Loucy (cell line): ENCODE measurements at regions not wholly inside any gene's neighbourhood (a gene's known extent, or its start where the extent isn't known, plus 50 kb on each side); places are given as distances from the start of the nearest gene placed in this dataset.

Source experiments
- H2AFZ ChIP-seq: fragments of 200-600 bp; sonication (generic); 2 replicates; pipeline ENCODE4 v1.6.0; 2016; ENCODE audit warnings: antibody characterized with exemption, mild to moderate bottlenecking, low read length, moderate library complexity
- H3F3A ChIP-seq: fragments of 200-600 bp; 2 replicates; pipeline ENCODE4 v1.6.0; 2016; ENCODE audit warnings: antibody characterized with exemption, low read depth, mild to moderate bottlenecking
- H3K27me3 ChIP-seq: fragments of 200-600 bp; sonication (generic); 2 replicates; pipeline ENCODE4 v1.6.1; 2014; ENCODE audit warnings: low read length, mild to moderate bottlenecking; ENCODE audit not compliant: insufficient read depth, poor library complexity, severe bottlenecking
- H3K36me3 ChIP-seq: fragments of 200-600 bp; sonication (generic); 2 replicates; pipeline ENCODE4 v1.6.1; 2016; ENCODE audit warnings: low read length; ENCODE audit not compliant: insufficient read depth
- H3K4me1 ChIP-seq: fragments of 200-600 bp; sonication (generic); 2 replicates; pipeline ENCODE4 v1.5.1; 2014; ENCODE audit warnings: low read length, mild to moderate bottlenecking; ENCODE audit not compliant: insufficient read depth, poor library complexity, severe bottlenecking
- H3K4me2 ChIP-seq: fragments of 200-600 bp; sonication (generic); 2 replicates; pipeline ENCODE4 v1.6.0; 2014; ENCODE audit warnings: antibody characterized with exemption, low read length, low read depth, mild to moderate bottlenecking; ENCODE audit not compliant: poor library complexity, severe bottlenecking
- H3K4me3 ChIP-seq: fragments of 200-600 bp; sonication (generic); 2 replicates; pipeline ENCODE4 v1.5.1; 2014; ENCODE audit warnings: low read length, mild to moderate bottlenecking, mixed read lengths; ENCODE audit not compliant: poor library complexity, severe bottlenecking
- H3K79me2 ChIP-seq: fragments of 200-600 bp; sonication (generic); 2 replicates; pipeline ENCODE4 v1.6.1; 2014; ENCODE audit warnings: low read length; ENCODE audit not compliant: insufficient read depth
- H3K9ac ChIP-seq: fragments of 200-600 bp; sonication (generic); 2 replicates; pipeline ENCODE4 v1.6.0; 2014; ENCODE audit warnings: mild to moderate bottlenecking, low read depth, low read length, moderate library complexity; ENCODE audit not compliant: poor library complexity, severe bottlenecking
- H3K9me2 ChIP-seq: fragments of 200-600 bp; sonication (generic); replicated peaks from 2 replicates; pipeline ENCODE4 v1.6.1; 2016; ENCODE audit warnings: low read depth, low read length, mixed read lengths
- H3K9me3 ChIP-seq: fragments of 200-600 bp; sonication (generic); 2 replicates; pipeline ENCODE4 v1.6.1; 2014; ENCODE audit warnings: mild to moderate bottlenecking, antibody characterized with exemption, low read length, low read depth; ENCODE audit not compliant: insufficient read depth
- H4K20me1 ChIP-seq: fragments of 200-600 bp; sonication (generic); 2 replicates; pipeline ENCODE4 v1.6.0; 2014; ENCODE audit warnings: antibody characterized with exemption, low read length, mild to moderate bottlenecking; ENCODE audit not compliant: insufficient read depth, poor library complexity, severe bottlenecking
- CTCF ChIP-seq: fragments of 200-600 bp; sonication (generic); conservative IDR thresholded peaks from 2 replicates; pipeline ENCODE4 v1.5.1; 2014; ENCODE audit warnings: mild to moderate bottlenecking, antibody characterized with exemption, low read length
- EZH2phosphoT487 ChIP-seq: fragments of 200-600 bp; IDR thresholded peaks from 2 replicates; pipeline ENCODE4 v1.6.1; 2018; ENCODE audit warnings: antibody characterized with exemption, mild to moderate bottlenecking, moderate library complexity, borderline replicate concordance

GRCh38 chr3:150256318-150256717 is 151.8 kb upstream of the TSC22D2 start:
- H3K4me1 ChIP-seq: peaks cover 13% of the 10 kb centered on the region
- H3K79me2 ChIP-seq: no peaks in the 10 kb centered on the region
- no peaks in the 10 kb centered on the region for H3K27me3 ChIP-seq
- H3K4me2 ChIP-seq: no peak overlapping the region
- H3K9ac ChIP-seq: no peak overlapping the region
- H3K9me3 ChIP-seq: no peaks in the 10 kb centered on the region
- no peak overlapping the region for H3K4me3 ChIP-seq
- H2AFZ ChIP-seq: no peak overlapping the region
- no peak for TF ChIP-seq CTCF
- no peak for TF ChIP-seq EZH2phosphoT487
- no peaks in the 10 kb centered on the region for H3F3A ChIP-seq
- H4K20me1 ChIP-seq: no peaks in the 10 kb centered on the region
- H3K36me3 ChIP-seq: no peaks in the 10 kb centered on the region
- no peaks in the 10 kb centered on the region for H3K9me2 ChIP-seq

- no peaks in the 10 kb centered on the region for H3K27me3 ChIP-seq
- no peaks in the 10 kb centered on the region for H3K9me2 ChIP-seq
- TF ChIP-seq EZH2phosphoT487 (no peak), CTCF (no peak)
- H2AFZ ChIP-seq: no peak overlapping the region
- H3K4me2 ChIP-seq: no peak overlapping the region
- no peaks in the 10 kb centered on the region for H3F3A ChIP-seq
- no peaks in the 10 kb centered on the region for H3K9me3 ChIP-seq
- no peaks in the 10 kb centered on the region for H3K79me2 ChIP-seq
- H3K4me3 ChIP-seq: no peak overlapping the region
- no peaks in the 10 kb centered on the region for H4K20me1 ChIP-seq
- H3K9ac ChIP-seq: no peak overlapping the region
- no peaks in the 10 kb centered on the region for H3K36me3 ChIP-seq
- peaks cover 16% of the 10 kb centered on the region for H3K4me1 ChIP-seq
These were observed 152.3 kb upstream of the TSC22D2 start for GRCh38 chr3:150255826-150256225.

GRCh38 chr3:150255413-150255812 is 152.7 kb upstream of the TSC22D2 start:
- Histone ChIP-seq H3K79me2 (no peaks in the 10 kb centered on the region), H3K9me2 (no peaks in the 10 kb centered on the region), H3K36me3 (no peaks in the 10 kb centered on the region), H3K4me2 (no peak overlapping the region), H4K20me1 (no peaks in the 10 kb centered on the region), H3K4me1 (peaks cover 16% of the 10 kb centered on the region), H3F3A (no peaks in the 10 kb centered on the region), H3K9me3 (no peaks in the 10 kb centered on the region), H3K4me3 (no peak overlapping the region), H3K9ac (no peak overlapping the region), H2AFZ (no peak overlapping the region), H3K27me3 (no peaks in the 10 kb centered on the region)
- TF ChIP-seq CTCF (no peak), EZH2phosphoT487 (no peak)
